22Rv1 (cell line): ENCODE measurements at regions not wholly inside any gene's neighbourhood (a gene's known extent, or its start where the extent isn't known, plus 50 kb on each side); places are given as distances from the start of the nearest gene placed in this dataset.

Source experiments
- H3K27ac ChIP-seq: fragments of 450-650 bp; 2 replicates; pipeline ENCODE4 v1.5.1; 2017
- ZFX ChIP-seq: fragments of 450-650 bp; IDR thresholded peaks from 2 replicates; pipeline ENCODE4 v1.6.1; 2017; ENCODE audit warnings: antibody characterized with exemption, borderline replicate concordance
- TF ChIP-seq, protein P1 (sequence below): fragments of 450-650 bp; IDR thresholded peaks from 2 replicates; pipeline ENCODE4 v1.5.1; 2017; ENCODE audit warnings: mild to moderate bottlenecking

DNA sequence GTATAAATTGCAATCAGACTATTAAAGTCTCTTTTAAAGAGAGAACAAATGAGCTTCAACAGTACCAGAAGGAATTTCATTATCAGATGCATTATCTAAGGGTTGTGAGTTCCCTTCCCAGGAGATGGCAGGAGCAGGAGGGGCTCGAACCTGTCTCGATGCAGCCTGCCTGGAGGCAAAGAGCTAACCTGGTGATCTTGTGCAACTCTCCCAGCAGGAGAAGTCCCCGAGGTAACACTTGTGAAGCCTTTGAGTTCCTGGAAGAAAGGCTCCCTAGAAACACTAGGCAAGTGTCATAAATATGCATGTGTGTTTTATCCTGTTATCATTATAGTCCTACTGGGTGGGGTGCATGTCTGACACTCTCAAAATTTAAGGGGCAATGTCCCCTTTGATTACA lies 232.2 kb upstream of the ARID1B start:
- no peak for TF ChIP-seq ZFX
- TF ChIP-seq, protein P1, sequence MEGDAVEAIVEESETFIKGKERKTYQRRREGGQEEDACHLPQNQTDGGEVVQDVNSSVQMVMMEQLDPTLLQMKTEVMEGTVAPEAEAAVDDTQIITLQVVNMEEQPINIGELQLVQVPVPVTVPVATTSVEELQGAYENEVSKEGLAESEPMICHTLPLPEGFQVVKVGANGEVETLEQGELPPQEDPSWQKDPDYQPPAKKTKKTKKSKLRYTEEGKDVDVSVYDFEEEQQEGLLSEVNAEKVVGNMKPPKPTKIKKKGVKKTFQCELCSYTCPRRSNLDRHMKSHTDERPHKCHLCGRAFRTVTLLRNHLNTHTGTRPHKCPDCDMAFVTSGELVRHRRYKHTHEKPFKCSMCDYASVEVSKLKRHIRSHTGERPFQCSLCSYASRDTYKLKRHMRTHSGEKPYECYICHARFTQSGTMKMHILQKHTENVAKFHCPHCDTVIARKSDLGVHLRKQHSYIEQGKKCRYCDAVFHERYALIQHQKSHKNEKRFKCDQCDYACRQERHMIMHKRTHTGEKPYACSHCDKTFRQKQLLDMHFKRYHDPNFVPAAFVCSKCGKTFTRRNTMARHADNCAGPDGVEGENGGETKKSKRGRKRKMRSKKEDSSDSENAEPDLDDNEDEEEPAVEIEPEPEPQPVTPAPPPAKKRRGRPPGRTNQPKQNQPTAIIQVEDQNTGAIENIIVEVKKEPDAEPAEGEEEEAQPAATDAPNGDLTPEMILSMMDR = no peak
- H3K27ac ChIP-seq = no peak overlapping the region

DNA sequence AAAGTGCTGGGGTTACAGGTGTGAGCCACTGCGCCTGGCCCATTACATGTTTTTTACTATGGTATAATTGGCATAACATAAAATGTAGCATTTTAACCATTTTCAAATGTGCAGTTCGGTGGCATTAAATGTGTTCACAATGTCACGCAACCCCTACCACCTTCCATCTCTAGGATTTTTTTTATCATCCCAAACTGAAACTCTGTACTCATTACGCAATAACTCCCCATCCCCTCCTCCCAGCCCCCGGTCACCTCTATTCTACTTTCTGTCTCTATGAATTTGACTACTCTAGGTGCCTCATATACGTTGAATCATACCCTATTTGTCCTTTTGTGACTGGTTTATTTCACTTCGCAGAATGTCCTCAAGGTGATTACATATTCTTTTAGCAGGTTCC lies 233.1 kb upstream of the ARID1B start:
- TF ChIP-seq ZFX = no peak
- TF ChIP-seq, protein P1 = no peak
- H3K27ac ChIP-seq = no peak overlapping the region

DNA sequence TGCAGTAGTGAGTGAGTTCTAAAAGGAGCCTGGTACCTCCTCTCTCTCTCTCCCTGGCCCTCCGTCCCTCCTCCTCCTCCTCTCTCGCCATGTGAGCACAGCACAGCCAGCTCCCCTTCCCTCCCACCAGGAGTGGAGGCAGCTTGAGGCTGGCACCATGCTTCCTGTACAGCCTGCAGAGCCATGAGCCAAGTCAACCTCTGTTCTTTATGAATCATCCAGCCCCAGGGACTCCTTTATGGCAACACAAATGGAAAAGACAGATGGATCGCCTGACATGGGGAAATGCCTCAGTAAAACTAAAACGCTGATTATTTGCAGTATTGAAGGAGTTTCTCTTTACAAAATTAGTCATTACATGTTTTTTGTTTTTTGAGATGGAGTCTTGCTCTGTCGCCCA lies 233.7 kb upstream of the ARID1B start:
- H3K27ac ChIP-seq = no peak overlapping the region
- TF ChIP-seq, protein P1 = no peak
- no peak for TF ChIP-seq ZFX

DNA sequence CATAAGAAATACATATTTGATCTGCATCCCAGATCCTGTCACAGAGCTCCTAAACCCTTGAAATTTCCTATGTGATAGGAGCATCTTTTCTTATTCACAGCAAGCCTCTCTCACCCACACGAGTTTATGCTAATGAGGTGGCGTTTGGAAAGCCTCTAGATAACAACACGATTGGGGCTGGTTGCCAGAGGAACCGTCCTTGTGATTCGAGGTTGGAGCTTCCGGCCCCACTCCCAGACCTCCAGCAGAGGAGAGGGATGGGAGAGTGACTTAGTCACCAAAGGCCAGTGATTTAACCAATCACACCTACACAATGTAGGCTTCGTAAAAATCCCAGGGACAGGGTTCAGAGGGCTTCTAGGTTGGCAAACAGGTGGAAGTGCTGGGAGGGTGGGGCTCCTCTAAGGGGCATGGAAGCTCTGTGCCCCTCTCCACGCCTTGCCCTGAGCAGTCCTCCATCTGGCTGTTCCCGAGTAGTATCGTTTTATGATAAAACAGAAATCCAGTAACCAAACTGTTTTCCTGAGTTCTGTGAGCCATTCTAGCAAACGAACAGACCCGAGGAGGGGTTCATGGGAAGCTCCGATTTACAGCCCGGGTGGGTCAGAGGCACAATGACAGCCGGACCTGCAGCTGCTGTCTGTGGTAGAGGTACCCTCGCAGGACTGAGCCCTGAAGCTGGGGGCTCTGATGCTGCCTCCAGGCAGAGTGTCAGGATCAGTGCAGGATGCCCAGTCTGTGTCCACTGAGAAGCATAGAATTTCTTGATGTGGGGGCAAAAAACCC lies 238.1 kb upstream of the ARID1B start:
- no peak overlapping the region for H3K27ac ChIP-seq
- TF ChIP-seq, protein P1 = no peak

DNA sequence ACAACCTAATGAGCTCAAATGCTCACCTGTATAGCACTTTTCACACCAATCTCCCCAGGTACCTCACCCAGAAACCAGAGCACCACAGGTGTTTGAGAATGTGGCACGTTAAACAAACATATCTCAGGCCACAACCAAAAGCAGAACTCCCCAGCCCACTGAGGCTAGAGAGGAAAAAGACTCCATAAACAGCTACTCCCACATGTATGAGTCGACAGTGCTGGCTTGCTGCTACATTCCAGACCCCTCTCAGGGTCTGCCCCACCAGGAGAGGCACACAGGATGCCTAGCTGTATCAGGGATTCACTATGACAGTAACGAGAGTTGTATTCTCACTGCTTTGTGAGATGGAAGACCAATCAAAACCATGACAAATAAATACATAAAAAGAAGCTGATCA lies 242.6 kb upstream of the ARID1B start:
- TF ChIP-seq ZFX = no peak
- TF ChIP-seq, protein P1 = no peak
- no peak overlapping the region for H3K27ac ChIP-seq

DNA sequence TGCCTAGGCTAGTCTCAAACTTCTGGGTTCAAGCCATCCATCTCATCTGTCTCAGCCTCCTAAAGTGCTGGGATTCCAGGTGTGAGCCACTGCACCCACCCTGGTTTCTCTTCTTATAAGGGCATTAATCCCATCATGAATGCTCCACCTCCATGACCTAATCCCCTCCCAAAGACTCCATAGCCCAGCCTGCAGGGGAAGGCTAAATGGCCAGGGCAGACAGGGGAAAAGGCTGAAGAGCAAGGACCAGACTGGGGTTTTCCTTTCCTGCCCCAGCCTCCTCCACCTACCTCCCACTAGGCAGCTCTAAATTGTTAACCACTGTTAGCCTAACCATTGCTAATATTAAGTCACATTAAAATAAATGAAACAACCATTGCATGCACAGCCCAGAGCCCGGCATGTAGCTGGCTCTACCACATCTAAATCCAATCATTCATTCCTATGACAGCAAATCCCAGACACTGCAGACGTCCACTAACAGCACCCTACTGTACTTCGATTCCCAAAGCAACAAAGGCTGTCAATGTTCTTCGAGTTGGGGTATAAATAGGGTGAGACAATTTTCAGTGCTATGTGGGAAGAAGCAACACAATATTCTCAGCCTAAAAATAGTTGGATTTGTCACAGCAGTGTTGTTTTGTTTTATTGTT lies 243.2 kb upstream of the ARID1B start:
- TF ChIP-seq ZFX = no peak
- TF ChIP-seq, protein P1 = no peak
- H3K27ac ChIP-seq = no peak overlapping the region

DNA sequence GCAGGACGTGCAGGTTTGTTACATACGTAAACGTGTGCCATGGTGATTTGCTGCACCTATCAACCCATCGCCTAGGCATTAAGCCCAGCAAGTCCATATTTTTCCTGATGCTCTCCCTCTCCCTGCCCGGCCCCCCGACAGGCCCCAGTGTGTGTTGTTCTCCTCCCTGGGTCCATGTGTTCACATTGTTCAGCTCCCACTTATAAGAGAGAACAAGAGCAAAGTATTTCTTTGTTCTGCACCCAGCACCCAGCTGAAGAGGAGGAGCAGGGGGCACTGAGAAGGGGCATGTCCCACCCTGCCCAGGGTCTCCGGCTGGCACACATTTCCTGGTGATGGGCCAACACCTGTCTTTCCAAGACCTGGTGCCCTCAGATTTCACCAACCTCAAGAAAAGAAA lies 251.1 kb upstream of the ARID1B start:
- TF ChIP-seq ZFX = no peak
- TF ChIP-seq, protein P1 = no peak
- H3K27ac ChIP-seq = no peak overlapping the region
